A549 (cell line): ENCODE measurements at regions not wholly inside any gene's neighbourhood (a gene's known extent, or its start where the extent isn't known, plus 50 kb on each side); places are given as distances from the start of the nearest gene placed in this dataset.
A peak's percentile ranks its signal among the peaks of the same experiment; 100 is the strongest.

Experiments used
- ATAC-seq, 2 experiments: fragments of 200-7000 bp in 1 of 2; fragments of >200 bp in 1 of 2; cut with Nextera tagmentation in 1 of 2; cut with Tn5 transposase in 1 of 2; 3 replicates each; pipeline versions ENCODE4 v1.8.0 to v1.9.1; 2018 to 2020; ENCODE audit warnings: mild to moderate bottlenecking in 1 of 2, moderate library complexity in 1 of 2
- CTCF ChIA-PET: fragments of 300-600 bp; sonication (Branson Sonifier 250); formaldehyde crosslinking; extraction: SDS; loops from one replicate; lab custom pipeline; 2021; ENCODE audit warnings: antibody characterized with exemption, inconsistent platforms; lab: Yijun Ruan, JAX
- POLR2A ChIA-PET: fragments of 350-600 bp; formaldehyde crosslinking; extraction: SDS; loops from one replicate; lab custom pipeline; 2021; ENCODE audit warnings: antibody characterized with exemption, inconsistent platforms; lab: Yijun Ruan, JAX
- DNase-seq, 2 experiments: peaks; one replicate each; pipeline versions ENCODE4 v3.0.0 to v3.0.0-alpha.2; 2011 to 2016; ENCODE audit warnings: low read depth in 1 of 2, low spot score in 1 of 2
- FAIRE-seq: peaks from 2 replicates; lab custom pipeline; 2011; peaks lifted over from hg19 to GRCh38; lab: Jason Lieb, UNC
- H3K27ac ChIP-seq, 2 experiments: fragments of >200 bp; sonication (Bioruptor Twin); formaldehyde crosslinking; 3 replicates each; pipeline ENCODE4 v1.5.1; 2016 to 2017
- H3K4me1 ChIP-seq: fragments of >200 bp; sonication (Bioruptor Twin); formaldehyde crosslinking; 3 replicates; pipeline ENCODE4 v1.6.1; 2016
- H3K4me2 ChIP-seq: fragments of >200 bp; sonication (Bioruptor Twin); formaldehyde crosslinking; 3 replicates; pipeline ENCODE4 v1.6.1; 2016
- H3K4me3 ChIP-seq: fragments of >200 bp; sonication (Bioruptor Twin); formaldehyde crosslinking; 3 replicates; pipeline ENCODE4 v1.5.1; 2016
- H3K9me3 ChIP-seq: fragments of >200 bp; sonication (Bioruptor Twin); formaldehyde crosslinking; 3 replicates; pipeline ENCODE4 v1.6.1; 2016
- CBX2 ChIP-seq: fragments of 200-600 bp; sonication (generic); IDR thresholded peaks from 2 replicates; pipeline ENCODE4 v1.6.1; 2016; ENCODE audit warnings: low read depth, mild to moderate bottlenecking, borderline replicate concordance
- CEBPB ChIP-seq, 2 experiments: fragments of >200 bp in 1 of 2; sonication (Bioruptor Twin) in 1 of 2; formaldehyde crosslinking in 1 of 2; IDR thresholded peaks; 2 replicates each; pipeline ENCODE4 v1.6.1; 2012 to 2016
- CHD4 ChIP-seq: fragments of 200-600 bp; sonication (generic); IDR thresholded peaks from 2 replicates; pipeline ENCODE4 v1.6.1; 2016; ENCODE audit warnings: antibody characterized with exemption, mild to moderate bottlenecking, borderline replicate concordance
- E2F6 ChIP-seq: IDR thresholded peaks from 2 replicates; pipeline ENCODE4 v1.6.1; 2012; ENCODE audit warnings: low read depth, borderline replicate concordance
- ELK1 ChIP-seq: fragments of 150-350 bp; IDR thresholded peaks from 2 replicates; pipeline ENCODE4 v1.6.1; 2014; ENCODE audit warnings: low read depth, mild to moderate bottlenecking, low read length
- EP300 ChIP-seq, 2 experiments: fragments of >200 bp; sonication (Bioruptor Twin); formaldehyde crosslinking; IDR thresholded peaks; 2 replicates in 1 of 2; 3 replicates in 1 of 2; pipeline ENCODE4 v1.6.1; 2016 to 2017
- FOSB ChIP-seq: fragments of 250-450 bp; sonication (Bioruptor Pico); IDR thresholded peaks from 2 replicates; pipeline ENCODE4 v1.5.0; 2020; ENCODE audit warnings: mild to moderate bottlenecking, moderate library complexity
- FOSL2 ChIP-seq, 2 experiments: fragments of 450-650 bp in 1 of 2; fragments of >200 bp in 1 of 2; sonication (Bioruptor Twin) in 1 of 2; formaldehyde crosslinking; IDR thresholded peaks; 2 replicates each; pipeline versions ENCODE4 v1.5.0 to v1.6.1; 2016 to 2020; ENCODE audit warnings: mild to moderate bottlenecking in 1 of 2, moderate library complexity in 1 of 2
- GATA3 ChIP-seq: IDR thresholded peaks from 2 replicates; pipeline ENCODE4 v1.6.1; 2012; ENCODE audit warnings: borderline replicate concordance
- HDAC2 ChIP-seq: fragments of 200-600 bp; sonication (generic); IDR thresholded peaks from 2 replicates; pipeline ENCODE4 v1.6.1; 2016
- HMGXB4 ChIP-seq: fragments of 250-450 bp; sonication (Bioruptor Pico); IDR thresholded peaks from 2 replicates; pipeline ENCODE4 v1.5.0; 2021; ENCODE audit warnings: mild to moderate bottlenecking, moderate library complexity, borderline replicate concordance
- HOXB5 ChIP-seq: fragments of 250-450 bp; sonication (Bioruptor Pico); IDR thresholded peaks from 2 replicates; pipeline ENCODE4 v1.5.0; 2020; ENCODE audit warnings: mild to moderate bottlenecking, moderate library complexity
- MAFK ChIP-seq: fragments of 450-650 bp; IDR thresholded peaks from 2 replicates; pipeline ENCODE4 v1.6.1; 2014; ENCODE audit not compliant: partially characterized antibody
- NR3C1 ChIP-seq: fragments of >200 bp; sonication (Bioruptor Twin); formaldehyde crosslinking; IDR thresholded peaks from 3 replicates; pipeline ENCODE4 v1.6.1; 2017
- PHF8 ChIP-seq: fragments of 200-600 bp; sonication (generic); IDR thresholded peaks from 2 replicates; pipeline ENCODE4 v1.6.1; 2016; ENCODE audit warnings: low read depth, mild to moderate bottlenecking, antibody characterized with exemption, moderate library complexity, borderline replicate concordance
- POLR2A ChIP-seq: IDR thresholded peaks from 2 replicates; pipeline ENCODE4 v1.6.1; 2012; ENCODE audit warnings: mild to moderate bottlenecking, low read length
- POLR2AphosphoS2 ChIP-seq: conservative IDR thresholded peaks from 2 replicates; pipeline ENCODE4 v1.6.1; 2012; ENCODE audit warnings: low read length, improper control_type of control experiment, inconsistent platforms
- SMC3 ChIP-seq: fragments of >200 bp; sonication (Bioruptor Twin); formaldehyde crosslinking; IDR thresholded peaks from 3 replicates; pipeline ENCODE4 v1.6.1; 2018; ENCODE audit warnings: inconsistent platforms
- SREBF2 ChIP-seq: fragments of 450-650 bp; IDR thresholded peaks from 2 replicates; pipeline ENCODE4 v1.6.1; 2014; ENCODE audit warnings: mild to moderate bottlenecking, moderate library complexity
- TFCP2L1 ChIP-seq: fragments of 250-450 bp; sonication (Bioruptor Pico); IDR thresholded peaks from 2 replicates; pipeline ENCODE4 v1.5.0; 2021; ENCODE audit warnings: mild to moderate bottlenecking
- USF2 ChIP-seq: fragments of 450-650 bp; IDR thresholded peaks from 2 replicates; pipeline ENCODE4 v1.6.1; 2014; ENCODE audit warnings: antibody characterized with exemption
- ZSCAN20 ChIP-seq: fragments of 250-450 bp; sonication (Bioruptor Pico); IDR thresholded peaks from 2 replicates; pipeline ENCODE4 v1.8.0; 2022; ENCODE audit warnings: mild to moderate bottlenecking, moderate library complexity
- WGBS: methylation state at CpG from one replicate; pipeline ENCODE4 v1.1.6; 2017; ENCODE audit errors: missing lambda C conversion rate; 5-methylcytosine and 5-hydroxymethylcytosine counted together

- H3K4me2 ChIP-seq, result peak overlapping the region; percentile 70
- peaks cover 23% of the 10 kb centered on the region for H3K4me1 ChIP-seq
- H3K9me3 ChIP-seq, result peaks cover 10% of the 10 kb centered on the region; the same call in 1 of the 3 replicates
- DNase-seq (peak in 1 of 2 experiments; percentile 49), FAIRE-seq (peak; percentile 85)
- H3K27ac ChIP-seq, result peak overlapping the region; percentile 56 to 68
- 43% methylated on average over 2 of the region's 2 CpGs for WGBS
- TF ChIP-seq CBX2, result no peak
- TF ChIP-seq FOSB (CRISPR knock-in tag), result no peak
- no peak for TF ChIP-seq E2F6
- no peak for TF ChIP-seq POLR2A
- no peak for TF ChIP-seq ZSCAN20 (CRISPR knock-in tag)
- peak; percentile 41; the same call in 1 of the 2 replicates for TF ChIP-seq FOSL2 (IDR thresholded peaks at IDR 0.05)
- TF ChIP-seq FOSL2 (CRISPR knock-in tag; IDR thresholded peaks at IDR 0.05), result peak; percentile 58
- TF ChIP-seq HOXB5 (CRISPR knock-in tag), result no peak
- peak; percentile 31 to 64; a peak in 3 of 4 replicates for TF ChIP-seq CEBPB (IDR thresholded peaks at IDR 0.05)
- TF ChIP-seq GATA3, result peak; percentile 21; the same call in 1 of the 2 replicates
- no peak for TF ChIP-seq HDAC2
- TF ChIP-seq, all 56 proteins: peak for 3
- ChIA-PET POLR2A (interaction anchor here (0.8 to 1.0 kb wide), 2 partner anchors 16 to 93 kb away, joined by 3 read pairs; partner anchors contain the start of gene MBNL1), CTCF (interaction anchor here (1.1 to 2.5 kb wide), 3 partner anchors 8 to 269 kb away, joined by 4 to 9 read pairs (median 4); no protein-coding TSS in a partner anchor)
- H3K4me3 ChIP-seq, result no peak overlapping the region
- ATAC-seq, result peak; percentile 71 to 78; a peak in 4 of 6 replicates
Observed at GRCh38 chr3:152175528-152175889, 93.2 kb upstream of the MBNL1 start.

- ATAC-seq (no peak), DNase-seq (no peak), FAIRE-seq (no peak)
- TF ChIP-seq TFCP2L1 (CRISPR knock-in tag) (no peak), PHF8 (no peak), HOXB5 (CRISPR knock-in tag) (no peak), USF2 (no peak), SMC3 (no peak), NR3C1 (no peak), POLR2AphosphoS2 (no peak), CHD4 (no peak), EP300 (IDR thresholded peaks at IDR 0.05) (no peak), SREBF2 (no peak), ZSCAN20 (CRISPR knock-in tag) (no peak), MAFK (no peak), ELK1 (no peak), POLR2A (no peak)
- peaks cover 8% of the 10 kb centered on the region; the same call in 1 of the 3 replicates for H3K9me3 ChIP-seq
- 87% methylated on average over 2 of the region's 2 CpGs for WGBS
- H3K27ac ChIP-seq, result peak overlapping the region; percentile 47 to 56; a peak in 5 of 6 replicates
- peak overlapping the region; percentile 70 for H3K4me2 ChIP-seq
- H3K4me1 ChIP-seq, result peaks cover 23% of the 10 kb centered on the region
- CTCF ChIA-PET, result interaction anchor here (1.1 to 2.5 kb wide), 4 partner anchors 7 to 268 kb away, joined by 4 to 9 read pairs (median 4); no protein-coding TSS in a partner anchor
- H3K4me3 ChIP-seq, result no peak overlapping the region
- POLR2A ChIA-PET, result interaction anchor here (0.9 to 1.2 kb wide), 2 partner anchors 14 to 92 kb away, joined by 3 to 6 read pairs; partner anchors contain the start of gene MBNL1
Observed at GRCh38 chr3:152176241-152176640, 92.5 kb upstream of the MBNL1 start.

- FAIRE-seq, result no peak
- 97% methylated on average over 1 of the region's 1 CpG for WGBS
- Histone ChIP-seq H3K4me1 (peaks cover 23% of the 10 kb centered on the region), H3K27ac (no peak overlapping the region; a peak in 1 of 6 replicates), H3K4me3 (no peak overlapping the region), H3K4me2 (no peak overlapping the region), H3K9me3 (0 out of 3 replicates have a peak, but pooled peaks cover under 1% of the 10 kb centered on the region)
- no peak for DNase-seq
- no peak for TF ChIP-seq ZSCAN20 (CRISPR knock-in tag)
- TF ChIP-seq HMGXB4 (CRISPR knock-in tag), result no peak
- POLR2A ChIA-PET, result interaction anchor here (0.9 to 1.2 kb wide), 2 partner anchors 13 to 92 kb away, joined by 3 to 6 read pairs; partner anchors contain the start of gene MBNL1
- CTCF ChIA-PET, result interaction anchor here (0.9 to 2.5 kb wide), 6 partner anchors 9 to 267 kb away, joined by 3 to 11 read pairs (median 4); no protein-coding TSS in a partner anchor
- no peak for ATAC-seq
Observed at GRCh38 chr3:152176998-152177397, 91.7 kb upstream of the MBNL1 start.
